ENCODE measurements at regions not wholly inside any gene's neighbourhood (a gene's known extent, or its start where the extent isn't known, plus 50 kb on each side); places are given as distances from the start of the nearest gene placed in this dataset.
A peak's percentile ranks its signal among the peaks of the same experiment; 100 is the strongest.

- CTCF ChIA-PET: no interaction called here
- intact Hi-C loops (cut with micrococcal nuclease): no loop called here
- Mint-ChIP-seq H3K36me3 (peaks cover 12 to 53% (median 13%) of the 10 kb centered on the region in 5 donors), H3K4me1 (peaks cover 6 to 38% (median 29%) of the 10 kb centered on the region in 7 donors), H3K27me3 (peaks cover 0 to 8% (median 0%) of the 10 kb centered on the region in 5 donors), H3K27ac (peak overlapping the region in 7 of 9 donors; percentile 0 to 52 (median 33)), H3K4me3 (peak overlapping the region in 4 of 10 donors; percentile 1 to 36 (median 18)), H3K9me3 (peaks cover 4 to 60% (median 25%) of the 10 kb centered on the region in 11 donors)
- Histone ChIP-seq H3K9me3 (ENCODE audit: control insufficient read depth in 2 of 3, low read length in 3 of 3) (peaks cover 0 to 4% (median 0%) of the 10 kb centered on the region in 3 experiments), H3K27me3 (ENCODE audit: control insufficient read depth in 2 of 2, insufficient read depth in 2 of 2, low read length in 2 of 2) (no peaks in the 10 kb centered on the region), H3K4me3 (ENCODE audit: low read length) (no peak overlapping the region), H3K4me1 (ENCODE audit: control insufficient read depth in 2 of 2, insufficient read depth in 2 of 2, low read length in 2 of 2) (no peaks in the 10 kb centered on the region), H3K27ac (ENCODE audit: low read depth, low read length) (no peak overlapping the region), H3K36me3 (ENCODE audit: control insufficient read depth in 2 of 3, insufficient read depth in 3 of 3, low read length in 3 of 3) (no peaks in the 10 kb centered on the region)
- POLR2A ChIA-PET: interaction anchor here (3.5 kb wide), 1 partner anchor 25 kb away, joined by 19 read pairs; no protein-coding TSS in a partner anchor
- ATAC-seq (no peak), DNase-seq (peak in 2 of 9 donors; percentile 27 to 32)
Observed at GRCh38 chr4:152126238-152126637, 365.4 kb upstream of the GATB start.

- intact Hi-C loops (cut with micrococcal nuclease): loop anchor here in 1 of 2 donors (5.0 kb wide), 1 partner anchor 43 kb away; no protein-coding TSS in a partner anchor
- H3K36me3 ChIP-seq (ENCODE audit: control insufficient read depth in 2 of 3, insufficient read depth in 3 of 3, low read length in 3 of 3): no peaks in the 10 kb centered on the region
- peaks cover 0 to 35% (median 5%) of the 10 kb centered on the region in 5 donors for H3K36me3 Mint-ChIP-seq
- H3K27ac ChIP-seq (ENCODE audit: low read depth, low read length): no peak overlapping the region
- H3K27me3 ChIP-seq (ENCODE audit: control insufficient read depth in 2 of 2, insufficient read depth in 2 of 2, low read length in 2 of 2): no peaks in the 10 kb centered on the region
- H3K27me3 Mint-ChIP-seq: peaks cover 0 to 2% (median 0%) of the 10 kb centered on the region in 5 donors
- ChIA-PET CTCF (interaction anchor here (0.7 kb wide), 1 partner anchor 358 kb away, joined by 4 read pairs; no protein-coding TSS in a partner anchor), POLR2A (interaction anchor here (0.9 to 2.1 kb wide), 4 partner anchors 9 to 18 kb away, joined by 3 to 8 read pairs (median 4); no protein-coding TSS in a partner anchor)
- DNase-seq: no peak
- no peak overlapping the region for H3K4me3 Mint-ChIP-seq
- no peak overlapping the region for H3K4me3 ChIP-seq (ENCODE audit: low read length)
- ATAC-seq: no peak
- peaks cover 3 to 24% (median 13%) of the 10 kb centered on the region in 11 donors for H3K9me3 Mint-ChIP-seq
- no peaks in the 10 kb centered on the region for H3K9me3 ChIP-seq (ENCODE audit: control insufficient read depth in 2 of 3, low read length in 3 of 3)
- peak overlapping the region in 6 of 9 donors; percentile 6 to 100 (median 71) for H3K27ac Mint-ChIP-seq
- H3K4me1 ChIP-seq (ENCODE audit: control insufficient read depth in 2 of 2, insufficient read depth in 2 of 2, low read length in 2 of 2): peaks cover 26 to 33% of the 10 kb centered on the region in 2 donors
- H3K4me1 Mint-ChIP-seq: peaks cover 25 to 53% (median 47%) of the 10 kb centered on the region in 7 donors
Observed at GRCh38 chr4:152118819-152119553, 358.2 kb upstream of the GATB start.

GRCh38 chr4:152117933-152118507 is 357.2 kb upstream of the GATB start:
- ChIA-PET CTCF (no interaction called here), POLR2A (interaction anchor here (0.6 to 2.1 kb wide), 5 partner anchors 10 to 292 kb away, joined by 3 to 8 read pairs (median 3); no protein-coding TSS in a partner anchor)
- Histone ChIP-seq H3K36me3 (ENCODE audit: control insufficient read depth in 2 of 3, insufficient read depth in 3 of 3, low read length in 3 of 3) (no peaks in the 10 kb centered on the region), H3K9me3 (ENCODE audit: control insufficient read depth in 2 of 3, low read length in 3 of 3) (no peaks in the 10 kb centered on the region), H3K4me1 (ENCODE audit: control insufficient read depth in 2 of 2, insufficient read depth in 2 of 2, low read length in 2 of 2) (peaks cover 26 to 33% of the 10 kb centered on the region in 2 donors), H3K27me3 (ENCODE audit: control insufficient read depth in 2 of 2, insufficient read depth in 2 of 2, low read length in 2 of 2) (no peaks in the 10 kb centered on the region), H3K27ac (ENCODE audit: low read depth, low read length) (no peak overlapping the region), H3K4me3 (ENCODE audit: low read length) (no peak overlapping the region)
- ATAC-seq (no peak), DNase-seq (no peak)
- Mint-ChIP-seq H3K36me3 (peaks cover 0 to 27% (median 2%) of the 10 kb centered on the region in 5 donors), H3K4me3 (peak overlapping the region in 2 of 10 donors; percentile 48 to 94), H3K4me1 (peaks cover 28 to 62% (median 56%) of the 10 kb centered on the region in 7 donors), H3K9me3 (peaks cover 0 to 17% (median 7%) of the 10 kb centered on the region in 11 donors), H3K27ac (peak overlapping the region in 7 of 9 donors; percentile 71 to 100 (median 96)), H3K27me3 (no peaks in the 10 kb centered on the region)
- intact Hi-C loops (cut with micrococcal nuclease): loop anchor here in 1 of 2 donors (2.0 to 5.0 kb wide), 2 partner anchors 13 to 44 kb away; no protein-coding TSS in a partner anchor

GRCh38 chr4:152117520-152117919 is 356.7 kb upstream of the GATB start:
- CTCF ChIA-PET: no interaction called here
- intact Hi-C loops (cut with micrococcal nuclease): loop anchor here in 1 of 2 donors (2.0 to 5.0 kb wide), 2 partner anchors 13 to 45 kb away; no protein-coding TSS in a partner anchor

GRCh38 chr4:152117054-152117453 is 356.2 kb upstream of the GATB start:
- Histone ChIP-seq H3K9me3 (ENCODE audit: control insufficient read depth in 2 of 3, low read length in 3 of 3) (no peaks in the 10 kb centered on the region), H3K27ac (ENCODE audit: low read depth, low read length) (no peak overlapping the region), H3K4me3 (ENCODE audit: low read length) (peak overlapping the region; percentile 55), H3K36me3 (ENCODE audit: control insufficient read depth in 2 of 3, insufficient read depth in 3 of 3, low read length in 3 of 3) (no peaks in the 10 kb centered on the region), H3K4me1 (ENCODE audit: control insufficient read depth in 2 of 2, insufficient read depth in 2 of 2, low read length in 2 of 2) (peaks cover 29 to 39% of the 10 kb centered on the region in 2 donors), H3K27me3 (ENCODE audit: control insufficient read depth in 2 of 2, insufficient read depth in 2 of 2, low read length in 2 of 2) (no peaks in the 10 kb centered on the region)
- ChIA-PET POLR2A (interaction anchor here (2.8 kb wide), 1 partner anchor 15 kb away, joined by 34 read pairs; no protein-coding TSS in a partner anchor), CTCF (no interaction called here)
- Mint-ChIP-seq H3K4me3 (peak overlapping the region; percentile 63 to 94 (median 84)), H3K27me3 (no peaks in the 10 kb centered on the region), H3K27ac (peak overlapping the region; percentile 91 to 100 (median 98)), H3K36me3 (peaks cover 0 to 24% (median 0%) of the 10 kb centered on the region in 5 donors), H3K4me1 (peaks cover 36 to 71% (median 66%) of the 10 kb centered on the region in 7 donors), H3K9me3 (peaks cover 0 to 14% (median 2%) of the 10 kb centered on the region in 11 donors)
- intact Hi-C loops (cut with micrococcal nuclease): loop anchor here in 1 of 2 donors (2.0 to 5.0 kb wide), 2 partner anchors 14 to 45 kb away; no protein-coding TSS in a partner anchor
- DNase-seq: no peak
- ATAC-seq: no peak

More at GRCh38 chr4:152117520-152117919, 356.7 kb upstream of the GATB start:
- H3K4me3 Mint-ChIP-seq: peak overlapping the region in 5 of 10 donors; percentile 48 to 94 (median 89)
- POLR2A ChIA-PET: interaction anchor here (0.6 to 2.1 kb wide), 4 partner anchors 10 to 291 kb away, joined by 3 to 8 read pairs (median 4); no protein-coding TSS in a partner anchor
- no peak overlapping the region for H3K4me3 ChIP-seq (ENCODE audit: low read length)
- peaks cover 0 to 14% (median 4%) of the 10 kb centered on the region in 11 donors for H3K9me3 Mint-ChIP-seq
- peaks cover 27 to 34% of the 10 kb centered on the region in 2 donors for H3K4me1 ChIP-seq (ENCODE audit: control insufficient read depth in 2 of 2, insufficient read depth in 2 of 2, low read length in 2 of 2)
- no peaks in the 10 kb centered on the region for H3K27me3 ChIP-seq (ENCODE audit: control insufficient read depth in 2 of 2, insufficient read depth in 2 of 2, low read length in 2 of 2)
- ATAC-seq (no peak), DNase-seq (no peak)
- peak overlapping the region in 8 of 9 donors; percentile 91 to 100 (median 98) for H3K27ac Mint-ChIP-seq
- peaks cover 33 to 67% (median 61%) of the 10 kb centered on the region in 7 donors for H3K4me1 Mint-ChIP-seq
- H3K36me3 Mint-ChIP-seq: peaks cover 0 to 24% (median 0%) of the 10 kb centered on the region in 5 donors
- no peaks in the 10 kb centered on the region for H3K9me3 ChIP-seq (ENCODE audit: control insufficient read depth in 2 of 3, low read length in 3 of 3)
- H3K36me3 ChIP-seq (ENCODE audit: control insufficient read depth in 2 of 3, insufficient read depth in 3 of 3, low read length in 3 of 3): no peaks in the 10 kb centered on the region
- no peak overlapping the region for H3K27ac ChIP-seq (ENCODE audit: low read depth, low read length)
- no peaks in the 10 kb centered on the region for H3K27me3 Mint-ChIP-seq

- ChIA-PET CTCF (interaction anchor here (1.8 kb wide), 1 partner anchor 15 kb away, joined by 4 read pairs; no protein-coding TSS in a partner anchor), POLR2A (interaction anchor here (0.6 to 2.8 kb wide), 6 partner anchors 14 to 355 kb away, joined by 3 to 34 read pairs (median 4); partner anchors contain the start of gene GATB)
- Histone ChIP-seq H3K4me1 (ENCODE audit: control insufficient read depth in 2 of 2, insufficient read depth in 2 of 2, low read length in 2 of 2) (peaks cover 29 to 45% of the 10 kb centered on the region in 2 donors), H3K4me3 (ENCODE audit: low read length) (peak overlapping the region; percentile 55), H3K9me3 (ENCODE audit: control insufficient read depth in 2 of 3, low read length in 3 of 3) (no peaks in the 10 kb centered on the region), H3K27me3 (ENCODE audit: control insufficient read depth in 2 of 2, insufficient read depth in 2 of 2, low read length in 2 of 2) (no peaks in the 10 kb centered on the region), H3K36me3 (ENCODE audit: control insufficient read depth in 2 of 3, insufficient read depth in 3 of 3, low read length in 3 of 3) (no peaks in the 10 kb centered on the region), H3K27ac (ENCODE audit: low read depth, low read length) (peak overlapping the region; percentile 74)
- Mint-ChIP-seq H3K4me3 (peak overlapping the region; percentile 74 to 94 (median 87)), H3K4me1 (peaks cover 40 to 79% (median 74%) of the 10 kb centered on the region in 7 donors), H3K27ac (peak overlapping the region; percentile 91 to 100 (median 98)), H3K36me3 (peaks cover 0 to 24% (median 0%) of the 10 kb centered on the region in 5 donors), H3K27me3 (no peaks in the 10 kb centered on the region), H3K9me3 (peaks cover 0 to 13% (median 0%) of the 10 kb centered on the region in 11 donors)
- intact Hi-C loops (cut with micrococcal nuclease): loop anchor here (1.0 to 5.0 kb wide), 3 partner anchors 15 to 47 kb away; no protein-coding TSS in a partner anchor
- DNase-seq: peak in 7 of 9 donors; percentile 42 to 76 (median 70)
- peak; percentile 75 for ATAC-seq
Observed at GRCh38 chr4:152115794-152116193, 355.0 kb upstream of the GATB start.
